Stimulated activated CD4-positive, alpha-beta T cell treated with anti-CD3 and anti-CD28 coated beads, TNF-alpha, amount 100 ng/mL, for 4 hours (primary cell): ENCODE measurements at regions not wholly inside any gene's neighbourhood (a gene's known extent, or its start where the extent isn't known, plus 50 kb on each side); places are given as distances from the start of the nearest gene placed in this dataset.

Experiments
- DNase-seq, 3 experiments: peaks; one replicate each; pipeline ENCODE4 v3.0.0-alpha.2; 2020; ENCODE audit warnings: low read depth in 3 of 3

DNA sequence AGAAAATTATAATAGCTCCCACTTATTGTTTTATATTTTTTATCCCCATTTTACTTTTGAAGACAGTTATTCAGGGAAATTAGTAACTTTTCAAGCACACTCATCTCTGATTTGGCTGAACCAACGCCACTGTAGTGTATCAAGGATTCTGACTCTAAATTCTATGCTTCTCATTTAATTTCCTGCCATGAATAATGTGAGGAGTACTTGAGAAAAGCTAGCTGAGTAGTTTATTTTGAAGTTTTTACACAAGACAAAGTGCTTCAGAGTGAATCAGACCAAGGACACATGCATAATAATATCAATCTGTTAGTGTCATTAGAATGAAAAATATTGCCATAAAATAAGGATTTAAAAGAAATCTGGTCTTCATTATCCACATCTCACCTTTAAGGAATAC lies 329.9 kb downstream of the SLITRK6 start:
- no peak for DNase-seq

DNA sequence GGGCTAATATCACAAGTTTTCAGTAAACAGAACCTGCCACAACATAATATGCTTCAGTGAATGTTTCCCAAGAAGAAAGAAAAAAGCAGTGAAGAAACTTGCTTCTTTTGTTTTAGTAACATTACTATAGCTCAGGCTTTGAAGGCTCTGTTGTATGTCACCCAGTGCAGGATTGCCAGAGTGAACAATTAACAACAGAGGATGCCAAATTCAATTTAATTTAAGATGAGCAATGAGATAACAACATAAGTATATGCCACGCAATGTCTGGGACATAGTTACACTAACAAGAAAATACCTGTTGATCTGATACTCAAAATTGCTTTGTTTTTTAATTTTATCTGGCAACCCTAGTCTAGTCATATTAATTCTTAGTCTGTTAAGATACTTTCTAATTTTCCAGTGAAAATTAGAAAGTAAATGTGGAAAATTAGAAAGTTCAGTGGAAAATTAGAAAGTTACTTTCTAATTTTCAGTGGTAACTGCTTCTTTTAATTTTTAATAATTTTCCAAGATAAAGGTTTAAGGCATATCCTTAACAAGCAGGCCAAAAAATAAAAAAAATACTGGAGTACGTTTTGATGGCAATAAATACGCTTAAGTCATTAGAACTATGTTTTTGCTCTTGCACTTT lies 336.3 kb downstream of the SLITRK6 start:
- DNase-seq, result no peak

DNA sequence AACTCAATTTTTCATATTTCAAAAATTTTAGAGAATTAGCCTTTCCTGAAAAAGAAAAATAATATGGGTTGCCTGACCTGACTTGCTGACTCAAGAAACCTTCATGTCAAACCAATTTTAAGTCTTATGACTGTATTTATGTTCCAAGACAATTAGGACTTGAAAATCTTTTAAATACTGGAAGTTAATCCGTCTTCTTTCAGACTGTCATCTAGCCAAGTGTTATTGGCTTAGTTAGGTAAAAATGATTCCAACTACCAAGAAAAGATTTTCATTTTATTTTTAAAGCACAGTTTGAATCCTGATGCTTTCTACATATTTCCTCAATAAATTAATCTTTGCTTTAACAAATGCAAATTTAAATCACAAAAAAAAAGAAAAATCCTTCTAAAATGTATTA lies 337.6 kb downstream of the SLITRK6 start:
- DNase-seq, result no peak

DNA sequence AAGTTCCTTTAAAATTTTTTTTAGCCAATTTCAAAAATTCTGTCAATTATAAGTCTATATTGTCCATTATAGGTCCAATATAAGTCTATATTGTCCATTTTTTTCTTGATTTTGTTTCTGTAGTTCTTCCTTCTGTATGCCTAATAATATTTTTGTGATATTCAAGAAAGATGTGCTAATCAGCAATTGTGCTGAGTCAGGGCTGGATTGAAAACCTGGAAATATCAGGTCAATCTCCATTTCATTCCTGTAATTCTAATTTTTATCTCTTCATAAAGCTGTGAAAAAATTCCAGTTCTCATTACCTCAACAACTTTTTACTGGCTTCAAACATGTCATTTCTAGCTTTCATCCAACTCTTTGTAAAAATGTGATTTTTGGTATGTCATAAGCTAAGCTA lies 353.7 kb downstream of the SLITRK6 start:
- no peak for DNase-seq

DNA sequence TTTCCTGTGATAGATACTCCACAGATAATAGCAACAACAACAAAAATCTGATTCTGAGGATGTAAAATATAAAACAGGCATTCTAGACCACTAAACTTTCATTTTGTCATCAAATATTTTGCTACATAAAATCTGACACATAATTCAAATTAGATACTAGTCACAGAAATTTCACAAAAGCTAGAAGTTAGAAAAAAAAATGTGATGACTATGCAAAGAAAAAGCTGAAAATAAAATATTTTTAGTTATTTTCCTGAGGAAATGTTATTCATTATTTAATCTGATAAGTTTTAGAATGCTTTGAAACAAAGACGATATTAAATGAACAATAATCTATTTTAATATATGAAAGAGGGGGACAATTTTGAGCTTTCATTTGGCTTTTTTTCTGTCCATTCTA lies 357.2 kb downstream of the SLITRK6 start:
- DNase-seq, result no peak

DNA sequence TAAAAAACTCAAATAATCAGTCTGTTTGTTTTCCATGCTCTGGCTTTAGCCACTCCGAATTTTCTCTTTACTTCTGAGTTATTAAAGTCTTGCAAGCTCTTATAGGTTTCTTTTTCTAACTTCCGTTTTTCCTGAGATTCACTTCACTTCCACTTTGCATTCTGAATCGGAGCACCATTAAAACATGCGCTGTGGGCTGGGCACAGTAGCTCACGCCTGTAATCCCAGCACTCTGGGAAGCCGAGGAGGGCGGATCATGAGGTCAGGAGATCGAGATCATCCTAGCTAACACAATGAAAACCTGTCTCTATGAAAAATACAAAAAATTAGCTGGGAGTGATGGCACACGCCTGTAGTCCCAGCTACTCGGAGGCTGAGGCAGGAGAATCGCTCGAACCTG lies 357.9 kb downstream of the SLITRK6 start:
- DNase-seq, result no peak

DNA sequence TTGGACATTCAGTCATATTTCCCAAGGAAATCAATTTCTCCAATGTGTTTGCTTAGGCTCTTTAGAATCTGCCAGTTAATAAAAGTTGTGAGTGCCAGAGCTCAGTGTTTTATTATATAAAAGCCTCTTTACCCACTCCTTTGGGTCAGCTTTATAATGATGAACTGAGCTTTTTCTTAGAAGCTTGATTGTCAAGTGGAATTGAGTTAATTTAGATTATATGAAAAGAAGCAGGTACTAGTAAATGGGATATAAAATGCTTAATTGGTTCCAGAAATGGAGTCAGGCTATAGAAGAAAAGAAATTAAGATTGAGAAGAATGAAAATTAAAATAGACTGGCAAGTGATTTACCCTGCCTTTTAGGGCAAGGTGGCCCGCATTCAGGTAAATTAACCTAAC lies 363.2 kb downstream of the SLITRK6 start:
- DNase-seq, result no peak

DNA sequence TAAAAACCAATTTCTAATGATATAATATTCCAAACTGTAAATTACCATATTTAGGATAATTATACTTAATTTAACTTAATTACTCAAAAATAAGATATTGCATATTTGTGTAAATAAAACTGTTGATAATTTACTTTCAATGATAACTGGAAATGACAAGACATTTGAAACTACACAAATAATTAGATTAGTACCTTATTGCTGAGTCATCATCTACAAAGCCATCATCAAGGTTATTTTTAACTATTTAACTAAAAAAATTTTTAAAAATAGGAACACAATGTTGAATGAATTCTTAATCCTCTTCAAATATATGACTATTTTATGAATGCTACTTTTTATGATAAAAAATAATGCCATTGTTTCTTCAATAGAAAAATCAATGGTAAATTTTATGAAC lies 364.3 kb downstream of the SLITRK6 start:
- DNase-seq, result no peak

DNA sequence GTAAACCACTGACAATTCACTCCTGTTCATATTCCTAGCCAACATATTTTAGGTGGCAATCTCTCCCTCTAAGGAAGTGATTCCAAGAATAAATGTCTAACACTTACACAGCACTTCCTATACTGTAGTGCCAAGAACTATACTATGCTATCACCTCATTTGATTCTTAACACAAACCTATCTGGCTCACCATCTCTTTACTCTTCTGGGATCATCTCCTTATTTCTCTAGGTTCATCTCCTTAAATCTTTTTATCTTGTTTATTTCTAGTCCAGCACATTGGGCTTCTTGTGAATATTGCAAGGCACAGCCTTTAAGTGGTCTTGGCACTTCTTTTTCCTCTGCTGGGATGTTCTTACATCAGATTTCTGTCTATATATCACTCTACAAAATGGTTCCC lies 366.3 kb downstream of the SLITRK6 start:
- DNase-seq, result no peak

DNA sequence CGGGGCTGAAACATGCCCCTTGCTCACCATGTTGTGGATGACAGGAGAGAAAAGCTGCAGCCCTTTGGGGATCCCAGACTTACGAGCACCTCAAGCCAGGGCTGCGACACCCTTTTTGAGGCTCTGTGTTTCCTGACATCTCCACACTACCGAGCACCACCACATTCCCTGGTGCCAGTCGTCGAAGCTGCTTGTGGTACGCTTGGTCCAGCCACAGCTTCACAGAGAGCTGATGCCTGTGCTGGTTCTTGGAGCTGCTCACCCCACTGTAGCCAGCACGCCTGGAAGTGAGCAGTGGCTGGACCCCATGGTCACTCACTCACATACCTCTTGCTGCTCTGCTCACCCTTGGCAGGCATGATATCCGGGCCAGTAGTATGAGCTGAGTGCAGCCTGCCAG lies 367.5 kb downstream of the SLITRK6 start:
- DNase-seq, result no peak

DNA sequence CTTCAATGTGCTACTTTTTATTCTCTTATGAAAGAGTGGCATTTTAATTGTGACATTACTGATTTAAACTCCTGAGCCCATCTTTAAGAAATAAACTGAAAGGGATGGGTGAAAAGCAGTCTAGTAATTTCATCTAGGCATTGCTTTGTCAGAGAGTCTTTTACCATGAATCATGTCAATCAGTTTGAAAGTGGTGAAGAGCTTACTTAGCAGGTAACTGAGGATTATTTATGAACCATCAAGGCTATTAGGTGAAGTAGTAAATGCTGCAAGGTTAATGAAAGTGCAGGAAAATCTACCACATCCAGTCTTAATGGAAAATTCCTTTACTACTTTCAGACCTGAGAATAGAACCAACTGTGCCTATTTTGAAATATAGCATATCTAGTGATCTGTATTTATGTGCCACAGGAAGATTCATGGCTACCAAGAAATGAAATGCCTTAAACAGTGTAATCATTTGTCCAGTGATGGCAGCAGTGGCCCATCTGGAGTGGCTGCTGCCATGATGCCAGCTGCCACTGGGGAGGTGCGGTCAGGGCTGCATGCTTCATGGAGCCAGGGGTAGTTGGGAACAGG lies 368.9 kb downstream of the SLITRK6 start:
- no peak for DNase-seq

DNA sequence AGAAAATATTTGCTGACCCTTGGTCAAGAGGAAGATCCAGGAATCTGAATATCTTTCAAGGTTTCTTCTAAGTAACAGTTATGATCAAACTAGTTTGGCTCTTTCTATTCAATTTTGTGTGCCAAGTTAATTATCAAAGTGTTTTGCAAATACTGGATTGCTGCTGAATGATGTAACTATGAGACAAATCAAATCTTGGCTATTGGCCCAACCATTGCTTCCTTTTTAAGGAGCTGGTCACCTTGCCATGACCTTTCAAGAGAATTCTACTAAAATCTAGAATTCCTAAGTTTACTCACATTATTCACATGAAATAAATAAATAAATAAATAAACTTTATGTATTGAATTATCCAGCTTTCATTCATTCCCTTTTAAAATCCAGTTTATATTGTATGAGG lies 371.8 kb downstream of the SLITRK6 start:
- DNase-seq, result no peak

DNA sequence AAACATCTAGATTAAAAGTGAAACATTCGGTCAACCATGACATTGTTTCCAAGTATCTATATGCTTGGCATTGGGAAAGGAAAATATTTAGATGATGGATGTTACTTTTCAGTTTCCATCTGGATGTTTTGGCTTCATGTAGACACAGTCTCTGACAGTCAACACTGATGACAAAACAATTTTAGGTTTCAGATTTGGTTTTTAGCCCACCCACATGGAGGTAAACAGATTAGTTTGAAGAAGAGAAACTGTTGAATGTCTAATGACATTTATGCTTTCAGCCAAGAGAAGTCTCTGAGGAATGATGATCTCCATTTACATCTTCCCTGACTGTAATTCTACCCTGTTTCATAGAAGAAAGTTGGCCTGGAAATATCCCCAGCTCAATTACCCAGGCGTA lies 379.1 kb downstream of the SLITRK6 start:
- DNase-seq, result no peak

DNA sequence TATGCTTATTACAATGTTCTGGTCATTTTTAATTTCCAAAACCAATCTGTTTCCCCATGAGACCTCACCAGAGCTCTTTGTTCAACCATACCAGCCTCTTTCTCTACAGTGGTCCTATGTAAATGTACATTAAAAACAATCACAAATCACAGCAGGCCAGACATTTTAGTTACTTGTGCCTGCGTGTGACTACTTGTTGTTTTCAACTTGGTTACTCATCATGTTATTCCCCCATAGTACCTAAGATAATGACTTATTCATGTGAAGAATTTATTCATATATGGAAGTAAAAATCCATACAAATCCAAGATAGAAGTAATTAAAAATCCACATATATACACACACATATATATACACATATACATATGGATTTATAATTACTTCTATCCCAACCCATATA lies 379.6 kb downstream of the SLITRK6 start:
- DNase-seq, result no peak

DNA sequence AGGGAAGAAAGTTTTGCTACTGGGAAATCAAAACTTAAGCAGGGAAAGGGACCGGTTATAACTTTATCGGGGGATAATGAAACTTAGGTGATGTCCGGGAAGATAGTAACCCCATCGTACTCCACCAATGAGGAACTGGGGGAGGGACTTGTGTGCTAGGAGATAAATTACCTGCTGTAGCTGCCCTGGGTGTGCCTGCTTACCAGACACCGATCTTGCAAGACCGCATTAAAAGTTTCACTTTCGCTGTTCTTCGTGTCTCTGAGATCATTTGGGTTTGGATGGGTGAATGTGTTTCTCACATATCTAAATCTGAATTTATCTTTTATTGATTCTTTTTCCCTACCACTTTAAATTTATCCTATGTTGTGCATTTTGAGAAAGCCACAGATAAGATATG lies 381.4 kb downstream of the SLITRK6 start:
- DNase-seq, result no peak

DNA sequence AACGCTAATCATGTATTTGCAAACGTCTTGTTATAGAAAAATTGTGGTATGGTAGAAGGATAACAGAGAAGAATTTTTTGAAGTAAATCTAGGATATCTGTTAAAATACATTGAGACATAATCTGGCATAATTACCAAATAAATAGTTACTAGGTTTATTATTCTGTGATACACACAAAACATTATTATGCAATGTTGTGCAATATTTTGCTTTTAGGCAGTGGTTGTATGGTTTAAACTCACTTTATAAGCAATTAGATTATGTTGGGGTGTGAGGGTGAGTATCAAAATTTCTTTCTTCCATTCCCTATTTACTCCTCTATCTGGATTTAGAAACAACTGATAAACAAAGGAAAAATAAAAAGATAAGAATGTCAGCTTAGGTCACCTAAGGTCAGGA lies 385.6 kb downstream of the SLITRK6 start:
- no peak for DNase-seq

DNA sequence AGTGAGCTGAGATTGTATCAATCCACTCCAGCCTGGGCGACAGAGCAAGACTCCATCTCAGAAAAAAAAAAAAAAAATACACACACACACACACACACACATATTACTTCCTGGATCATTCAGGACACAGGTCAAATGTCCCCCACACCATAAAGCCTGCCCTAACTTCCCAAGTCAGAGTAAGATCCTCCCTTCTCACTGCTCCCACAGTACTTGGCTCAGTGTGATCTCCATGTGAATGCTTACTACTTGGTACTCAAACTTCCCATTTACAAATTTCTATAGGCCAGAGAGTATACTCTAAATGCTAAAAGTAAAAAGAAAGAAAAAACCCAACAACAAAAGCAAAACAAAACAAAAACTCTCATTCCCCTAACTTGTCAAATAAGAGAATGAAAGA lies 386.8 kb downstream of the SLITRK6 start:
- DNase-seq, result no peak

DNA sequence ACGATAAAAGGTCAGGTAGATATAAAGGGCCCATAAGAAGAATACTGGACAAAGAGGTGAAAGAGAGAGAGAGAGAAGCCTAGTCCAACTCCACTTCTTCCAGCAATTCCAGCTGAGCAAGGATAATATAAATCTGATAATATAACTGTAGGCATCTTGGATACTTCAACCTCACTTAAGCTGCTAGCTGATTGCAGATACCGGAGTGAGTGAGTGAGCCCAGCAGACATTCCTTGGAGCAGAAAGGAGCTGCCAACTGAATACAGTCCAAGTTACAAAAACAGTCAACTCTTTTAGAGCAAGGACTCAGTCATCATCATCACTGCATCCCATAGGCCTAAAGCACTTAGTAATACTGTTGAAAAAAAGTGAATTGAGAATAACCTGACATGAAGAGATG lies 387.6 kb downstream of the SLITRK6 start:
- no peak for DNase-seq

DNA sequence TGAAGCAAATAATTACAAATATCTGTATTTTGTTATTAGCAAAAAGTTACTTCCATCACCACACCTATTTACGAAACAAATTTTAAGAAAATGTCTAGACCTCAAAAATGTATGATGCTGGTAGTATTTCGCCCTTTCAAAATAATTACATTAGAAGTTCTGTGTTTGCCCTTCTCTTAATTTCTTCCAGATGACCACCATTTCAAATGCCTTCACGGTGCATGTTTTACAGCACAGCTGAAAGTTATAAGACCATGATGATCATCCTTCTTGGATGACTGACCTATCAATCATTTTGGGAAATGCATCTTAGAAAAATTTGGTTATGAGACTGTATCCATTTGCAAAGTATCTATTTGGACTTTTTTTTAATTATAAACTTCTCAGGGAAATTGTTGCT lies 390.8 kb downstream of the SLITRK6 start:
- DNase-seq, result no peak

DNA sequence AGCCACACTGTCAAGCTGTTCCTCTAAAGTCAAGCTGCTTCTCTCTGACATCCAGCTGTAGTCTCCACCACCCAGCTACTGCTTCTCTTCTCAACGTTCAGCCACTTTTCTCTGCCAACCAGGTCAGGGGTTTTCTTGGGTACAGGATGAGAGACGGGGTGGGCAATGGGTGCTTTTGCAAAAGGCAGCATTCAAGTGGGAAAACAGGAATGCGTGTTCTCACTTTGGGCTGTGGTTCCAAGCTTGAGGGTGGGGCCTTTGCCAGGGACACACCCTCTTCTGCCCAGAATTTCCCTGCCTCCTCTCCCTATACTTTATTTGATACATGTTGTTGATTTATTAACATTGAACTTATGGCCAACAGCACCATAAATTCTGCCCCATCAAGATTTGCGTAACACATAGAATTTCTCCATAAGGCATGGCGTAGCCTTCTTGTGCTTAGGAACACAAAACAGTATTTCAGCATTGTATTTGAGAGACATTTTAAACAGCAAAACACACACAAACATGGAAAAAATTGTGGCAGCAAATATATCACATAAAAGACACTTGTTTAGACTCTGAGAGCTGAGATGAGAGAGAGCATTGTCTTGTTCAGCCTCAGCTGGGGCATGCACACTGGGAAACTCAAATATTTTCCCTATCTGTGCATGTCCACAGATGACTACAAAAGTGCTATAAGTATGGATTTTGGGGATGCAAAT lies 392.8 kb downstream of the SLITRK6 start:
- DNase-seq, result no peak

DNA sequence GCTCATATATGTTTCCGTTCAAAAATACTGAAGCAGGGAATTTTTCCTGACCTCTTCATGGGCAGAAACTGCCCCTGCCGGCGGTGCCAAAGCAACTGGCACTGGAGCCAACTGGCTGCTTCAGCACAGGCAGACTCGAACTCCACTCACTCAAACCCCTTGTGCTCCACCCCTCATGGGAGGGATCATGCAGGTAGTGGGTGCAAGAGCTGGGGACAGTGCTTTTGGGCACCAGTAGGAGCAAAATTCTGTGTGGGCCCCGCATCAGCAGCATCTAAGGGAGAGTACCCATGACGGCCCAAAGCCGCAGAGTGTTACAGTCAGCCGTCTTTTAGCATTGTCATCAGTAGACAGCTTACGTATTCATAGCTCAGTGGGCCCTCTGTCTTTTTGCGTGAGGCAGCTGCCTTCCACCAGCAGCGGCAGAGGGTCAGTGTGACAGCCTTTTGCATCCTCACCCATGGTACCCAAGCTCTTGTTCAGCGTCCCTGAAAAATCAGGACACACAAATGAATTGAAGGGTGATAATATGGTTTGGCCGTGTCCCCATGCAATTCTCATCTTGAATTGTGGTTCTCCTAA lies 393.8 kb downstream of the SLITRK6 start:
- DNase-seq, result no peak

DNA sequence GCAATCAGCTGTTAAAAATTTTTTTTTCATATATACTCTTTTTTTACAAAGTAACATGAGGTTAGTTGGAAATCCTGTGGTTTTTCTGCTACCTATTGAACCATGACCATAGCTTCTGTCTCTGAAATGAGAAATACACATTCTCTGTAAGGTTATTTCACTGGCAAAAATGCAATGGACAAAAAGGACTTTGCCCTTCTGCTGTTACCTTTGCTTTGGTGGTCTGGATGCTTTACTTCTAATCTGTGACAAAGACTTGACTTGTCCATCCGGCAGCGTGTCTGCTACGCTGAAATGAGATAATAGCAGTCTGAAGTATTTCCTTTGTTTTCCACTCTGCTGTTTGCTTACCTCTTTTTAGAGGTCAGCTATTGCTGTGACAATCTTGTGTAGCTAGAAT lies 412.8 kb downstream of the SLITRK6 start:
- no peak for DNase-seq

DNA sequence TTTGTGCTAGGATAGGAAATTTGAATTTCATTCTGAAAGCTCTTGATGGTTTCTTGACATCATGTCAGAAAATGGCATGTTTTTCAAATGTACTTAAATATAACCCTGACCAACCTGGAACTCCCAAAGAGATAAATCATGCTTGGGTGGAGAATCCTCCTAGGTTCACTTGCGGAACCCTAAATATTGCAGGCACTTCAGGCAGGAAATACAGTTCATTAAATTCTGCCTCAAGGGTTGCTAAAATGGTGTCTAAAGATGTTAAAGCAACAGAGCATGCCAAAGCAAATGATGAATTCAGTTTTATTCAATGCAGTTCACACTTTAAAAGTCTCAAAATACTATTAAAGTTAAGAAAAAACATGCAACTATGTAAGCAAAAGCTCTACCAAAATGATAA lies 415.9 kb downstream of the SLITRK6 start:
- DNase-seq, result no peak
